Endothelial cell of umbilical vein (primary cell): ENCODE measurements at regions not wholly inside any gene's neighbourhood (a gene's known extent, or its start where the extent isn't known, plus 50 kb on each side); places are given as distances from the start of the nearest gene placed in this dataset.

Experiments
- BruUV-seq: library from RNA; stranded (reverse); fragments of 400-500 nt; replicated peaks from 2 replicates; lab custom pipeline; 2021; lab: Mats Ljungman, UMichigan
- CTCF ChIA-PET: fragments of 300-600, 350-600 bp; sonication (Branson Sonifier 250); formaldehyde crosslinking; loops from one replicate; lab custom pipeline; 2021; ENCODE audit warnings: antibody characterized with exemption, inconsistent platforms; lab: Charles Lee
- POLR2A ChIA-PET: fragments of 300-600, 350-600 bp; sonication (Branson Sonifier 250); formaldehyde crosslinking; loops from one replicate; lab custom pipeline; 2021; ENCODE audit warnings: antibody characterized with exemption, inconsistent platforms; lab: Charles Lee
- DNase-seq: peaks from one replicate; pipeline ENCODE4 v3.0.0-alpha.2; 2011; ENCODE audit warnings: low read depth, low spot score
- FAIRE-seq: peaks from 2 replicates; lab custom pipeline; 2011; peaks lifted over from hg19 to GRCh38; lab: Jason Lieb, UNC
- H2AFZ ChIP-seq: 2 replicates; pipeline ENCODE4 v1.6.0; 2012; ENCODE audit warnings: low read depth, low read length, control low read depth, inconsistent platforms
- H3K27ac ChIP-seq: 2 replicates; pipeline ENCODE4 v1.5.1; 2011; ENCODE audit warnings: low read depth, mild to moderate bottlenecking, control low read depth, low read length, moderate library complexity; ENCODE audit not compliant: insufficient read depth
- H3K27me3 ChIP-seq, 2 experiments: 2 replicates each; pipeline versions ENCODE4 v1.6.0 to v1.6.1; 2011; ENCODE audit warnings: low read length in 2 of 2, mixed read lengths in 1 of 2; ENCODE audit not compliant: control insufficient read depth in 2 of 2, insufficient read depth in 2 of 2
- H3K36me3 ChIP-seq, 2 experiments: 2 replicates in 1 of 2; 3 replicates in 1 of 2; pipeline ENCODE4 v1.5.1; 2011; ENCODE audit warnings: low read length in 2 of 2, mild to moderate bottlenecking in 1 of 2, moderate library complexity in 1 of 2; ENCODE audit not compliant: control insufficient read depth in 2 of 2, insufficient read depth in 2 of 2; ENCODE audit errors: extremely low read depth in 1 of 2
- H3K4me1 ChIP-seq: 3 replicates; pipeline ENCODE4 v1.5.1; 2011; ENCODE audit warnings: mild to moderate bottlenecking, low read length; ENCODE audit not compliant: control insufficient read depth, insufficient read depth; ENCODE audit errors: extremely low read depth
- H3K4me2 ChIP-seq: 2 replicates; pipeline ENCODE4 v1.6.1; 2011; ENCODE audit warnings: low read length, control low read depth, mixed read lengths; ENCODE audit not compliant: insufficient read depth
- H3K4me3 ChIP-seq, 3 experiments: fragments of 200-600 bp in 1 of 3; sonication (generic), shearing (Covaris generic) in 1 of 3; replicated peaks in 1 of 3; 2 replicates each; pipeline ENCODE4 v1.5.1; 2011 to 2016; ENCODE audit warnings: control low read depth in 3 of 3, low read length in 3 of 3, mild to moderate bottlenecking in 2 of 3, inconsistent platforms in 1 of 3, low read depth in 1 of 3, moderate library complexity in 1 of 3; ENCODE audit not compliant: insufficient read depth in 1 of 3
- H3K79me2 ChIP-seq: 2 replicates; pipeline ENCODE4 v1.6.0; 2012; ENCODE audit warnings: low read length, inconsistent platforms; ENCODE audit not compliant: control insufficient read depth, insufficient read depth
- H3K9ac ChIP-seq: replicated peaks from 2 replicates; pipeline ENCODE3; 2011; ENCODE audit warnings: low read length, control low read depth; ENCODE audit not compliant: insufficient read depth; ENCODE audit errors: extremely low read depth
- H3K9me1 ChIP-seq: replicated peaks from 3 replicates; pipeline ENCODE4 v1.6.0; 2011; ENCODE audit warnings: mild to moderate bottlenecking, low read length; ENCODE audit not compliant: control insufficient read depth, insufficient read depth; ENCODE audit errors: extremely low read depth
- H3K9me3 ChIP-seq: replicated peaks from 2 replicates; pipeline ENCODE4 v1.5.1; 2012; ENCODE audit warnings: low read length, inconsistent platforms; ENCODE audit not compliant: control insufficient read depth, insufficient read depth
- H4K20me1 ChIP-seq: replicated peaks from 2 replicates; pipeline ENCODE3; 2011; ENCODE audit warnings: mild to moderate bottlenecking, low read length; ENCODE audit not compliant: control insufficient read depth, insufficient read depth; ENCODE audit errors: extremely low read depth
- CTCF ChIP-seq, 2 donors: IDR thresholded peaks; 1 replicate in 1 of 2; 2 replicates in 1 of 2; pipeline ENCODE4 v1.5.1; 2011; ENCODE audit warnings: low read length in 2 of 2, mild to moderate bottlenecking in 2 of 2, moderate library complexity in 2 of 2, control low read depth in 1 of 2, inconsistent platforms in 1 of 2, low read depth in 1 of 2; ENCODE audit not compliant: insufficient read depth in 1 of 2; ENCODE audit errors: extremely low read depth in 1 of 2
- GATA2 ChIP-seq: IDR thresholded peaks from 2 replicates; pipeline ENCODE4 v1.7.0; 2011; ENCODE audit warnings: low read depth, mild to moderate bottlenecking, moderate library complexity, mixed read lengths, low read length; ENCODE audit not compliant: insufficient read length, insufficient read depth
- JUN ChIP-seq: IDR thresholded peaks from 2 replicates; pipeline ENCODE4 v1.6.1; 2011; ENCODE audit warnings: borderline replicate concordance, low read depth; ENCODE audit not compliant: insufficient read length, insufficient read depth
- MAX ChIP-seq: IDR thresholded peaks from 2 replicates; pipeline ENCODE4 v1.6.1; 2011; ENCODE audit not compliant: insufficient read depth, insufficient read length
- MYC ChIP-seq: IDR thresholded peaks from one replicate; pipeline ENCODE4 v1.6.1; 2011; ENCODE audit warnings: mild to moderate bottlenecking, low read depth, low read length
- POLR2AphosphoS5 ChIP-seq: IDR thresholded peaks from 2 replicates; pipeline ENCODE4 v1.6.1; 2012; ENCODE audit warnings: low read depth, mild to moderate bottlenecking, control low read depth, low read length, moderate library complexity; ENCODE audit not compliant: insufficient read depth
- dilution Hi-C: fragments of 300-500 bp; cut with MboI; formaldehyde crosslinking; loops from one replicate; pipeline ENCODE4 v1.15.0; 2019; ENCODE audit warnings: low sequenced_read_pairs; ENCODE audit not compliant: extremely low pct_ligation_motif_present
- intact Hi-C: fragments of 100-400 bp; cut with micrococcal nuclease; formaldehyde crosslinking; loops from one replicate; pipeline ENCODE4 v1.10.0; 2022

GRCh38 chr2:217215877-217216276, 356.0 kb upstream of the TNP1 start:
- TF ChIP-seq GATA2 = no peak
- no peak for TF ChIP-seq JUN
- H3K27me3 ChIP-seq = no peaks in the 10 kb centered on the region
- dilution Hi-C loops = no loop called here
- H3K79me2 ChIP-seq = no peaks in the 10 kb centered on the region
- POLR2A ChIA-PET = no interaction called here
- CTCF ChIA-PET = interaction anchor here (0.9 to 1.4 kb wide), 3 partner anchors 9 to 50 kb away, joined by 3 to 6 read pairs (median 4); no protein-coding TSS in a partner anchor
- no peak overlapping the region for H2AFZ ChIP-seq
- H3K36me3 ChIP-seq = no peaks in the 10 kb centered on the region
- no peak for DNase-seq
- H3K9ac ChIP-seq = no peak overlapping the region
- no peaks in the 10 kb centered on the region for H3K4me1 ChIP-seq
- H3K4me2 ChIP-seq = no peak overlapping the region
- H3K9me3 ChIP-seq = no peaks in the 10 kb centered on the region
- BruUV-seq = no TSS peak
- intact Hi-C loops = no loop called here
- no peak overlapping the region for H3K4me3 ChIP-seq
- H3K9me1 ChIP-seq = no peaks in the 10 kb centered on the region
- no peaks in the 10 kb centered on the region for H4K20me1 ChIP-seq
- no peak overlapping the region for H3K27ac ChIP-seq
- no peak for FAIRE-seq

GRCh38 chr2:217208867-217209266, 349.0 kb upstream of the TNP1 start:
- no peak overlapping the region for H3K4me2 ChIP-seq
- H3K4me3 ChIP-seq = no peak overlapping the region
- TF ChIP-seq POLR2AphosphoS5 (no peak), CTCF (IDR thresholded peaks at IDR 0.05; ENCODE audit: extremely low read depth in 1 of 2, insufficient read depth in 1 of 2, low read depth in 1 of 2, low read length in 2 of 2) (no peak), MYC (no peak), MAX (no peak)
- no peaks in the 10 kb centered on the region for H3K4me1 ChIP-seq
- DNase-seq (no peak), FAIRE-seq (no peak)
- intact Hi-C loops = no loop called here
- no peaks in the 10 kb centered on the region for H3K36me3 ChIP-seq
- CTCF ChIA-PET = no interaction called here
- H4K20me1 ChIP-seq = no peaks in the 10 kb centered on the region
- no peaks in the 10 kb centered on the region for H3K79me2 ChIP-seq
- no peaks in the 10 kb centered on the region for H3K9me1 ChIP-seq
- no TSS peak for BruUV-seq
- H3K27me3 ChIP-seq = no peaks in the 10 kb centered on the region
- no peak overlapping the region for H3K27ac ChIP-seq
- H2AFZ ChIP-seq = no peak overlapping the region
- dilution Hi-C loops = no loop called here
- no peak overlapping the region for H3K9ac ChIP-seq
- H3K9me3 ChIP-seq = no peaks in the 10 kb centered on the region
- POLR2A ChIA-PET = no interaction called here
